Kidney (tissue), 13 donors: ENCODE measurements at regions not wholly inside any gene's neighbourhood (a gene's known extent, or its start where the extent isn't known, plus 50 kb on each side); places are given as distances from the start of the nearest gene placed in this dataset.
A peak's percentile ranks its signal among the peaks of the same experiment; 100 is the strongest.

ENCODE experiments used
- DNase-seq, 5 donors: peaks; one replicate each; pipeline ENCODE4 v3.0.0-alpha.2; 2013 to 2020
- FAIRE-seq: peaks from 2 replicates; lab custom pipeline; 2012; peaks lifted over from hg19 to GRCh38; lab: Jason Lieb, UNC
- H3K27ac ChIP-seq, 2 donors: one replicate each; pipeline ENCODE4 v1.7.0; 2013; ENCODE audit warnings: low read depth in 2 of 2, low read length in 2 of 2, inconsistent platforms in 1 of 2
- H3K27me3 ChIP-seq: one replicate; pipeline ENCODE4 v1.7.1; 2013; ENCODE audit warnings: low read length, inconsistent platforms; ENCODE audit not compliant: control insufficient read depth, insufficient read depth
- H3K36me3 ChIP-seq, 3 donors: one replicate each; pipeline versions ENCODE4 v1.7.0 to v1.7.1; 2013; ENCODE audit warnings: low read length in 3 of 3, control low read depth in 1 of 3, inconsistent platforms in 1 of 3; ENCODE audit not compliant: insufficient read depth in 3 of 3, control insufficient read depth in 2 of 3
- H3K4me1 ChIP-seq, 3 donors: one replicate each; pipeline versions ENCODE4 v1.7.0 to v1.7.1; 2013; ENCODE audit warnings: low read length in 3 of 3, inconsistent platforms in 1 of 3, low read depth in 1 of 3; ENCODE audit not compliant: control insufficient read depth in 2 of 3, insufficient read depth in 2 of 3
- H3K4me3 ChIP-seq, 3 donors: one replicate each; pipeline versions ENCODE4 v1.7.0 to v1.8.1; 2013; ENCODE audit warnings: low read length in 3 of 3, control low read depth in 1 of 3, inconsistent platforms in 1 of 3
- H3K9ac ChIP-seq, 3 donors: one replicate each; pipeline versions ENCODE4 v1.7.0 to v1.7.1; 2013; ENCODE audit warnings: low read length in 3 of 3, control low read depth in 1 of 3, inconsistent platforms in 1 of 3
- H3K9me3 ChIP-seq, 3 donors: one replicate each; pipeline versions ENCODE4 v1.7.0 to v1.7.1; 2013; ENCODE audit warnings: low read length in 3 of 3, control low read depth in 1 of 3, inconsistent platforms in 1 of 3; ENCODE audit not compliant: control insufficient read depth in 2 of 3, insufficient read depth in 1 of 3
- CTCF ChIP-seq: IDR thresholded peaks from 3 replicates; pipeline ENCODE4 v1.5.1; 2012; ENCODE audit warnings: mild to moderate bottlenecking, moderate library complexity, borderline replicate concordance; ENCODE audit not compliant: insufficient read depth; ENCODE audit errors: extremely low read depth
- intact Hi-C: fragments of 100-400 bp; cut with DNase I; formaldehyde crosslinking; loops from one replicate; pipeline ENCODE4 v1.11.1; 2022
- donor health status: control.
- donor health status: control.
- donor health status: control.
- donor health status: control.
- donor health status: control.
- donor health status: DM: yes; HTN: yes; CAD: no.
- donor health status: Normal renal cell carcinoma (clear cell type).

- Histone ChIP-seq H3K4me3 (no peak overlapping the region), H3K9ac (no peak overlapping the region), H3K4me1 (no peaks in the 10 kb centered on the region), H3K36me3 (no peaks in the 10 kb centered on the region), H3K27me3 (no peaks in the 10 kb centered on the region), H3K27ac (no peak overlapping the region), H3K9me3 (no peaks in the 10 kb centered on the region)
- DNase-seq (peak in 1 of 5 donors; percentile 13), FAIRE-seq (no peak)
- intact Hi-C loops: no loop called here
- no peak for TF ChIP-seq CTCF
Measured at GRCh38 chr2:10211844-10212422, 89.4 kb downstream of the RRM2 start.

GRCh38 chr2:10212827-10213226 lies 89.9 kb upstream of the HPCAL1 start:
- DNase-seq: no peak
- H3K36me3 ChIP-seq: no peaks in the 10 kb centered on the region
- H3K4me1 ChIP-seq: no peaks in the 10 kb centered on the region
- no peak overlapping the region for H3K9ac ChIP-seq
- no peaks in the 10 kb centered on the region for H3K9me3 ChIP-seq
- FAIRE-seq: no peak
- H3K4me3 ChIP-seq: no peak overlapping the region
- H3K27me3 ChIP-seq: no peaks in the 10 kb centered on the region
- no peak for TF ChIP-seq CTCF
- intact Hi-C loops: no loop called here
- no peak overlapping the region for H3K27ac ChIP-seq

- no peak for FAIRE-seq
- no peak for TF ChIP-seq CTCF
- Histone ChIP-seq H3K9me3 (no peaks in the 10 kb centered on the region), H3K4me1 (no peaks in the 10 kb centered on the region), H3K36me3 (no peaks in the 10 kb centered on the region), H3K4me3 (no peak overlapping the region), H3K27me3 (no peaks in the 10 kb centered on the region), H3K9ac (no peak overlapping the region), H3K27ac (no peak overlapping the region)
- intact Hi-C loops: no loop called here
- peak in 1 of 5 donors; percentile 38 for DNase-seq
Measured at GRCh38 chr2:10214179-10214578, 88.5 kb upstream of the HPCAL1 start.
